RWPE2 (cell line): ENCODE measurements at regions not wholly inside any gene's neighbourhood (a gene's known extent, or its start where the extent isn't known, plus 50 kb on each side); places are given as distances from the start of the nearest gene placed in this dataset.

Source experiments
- ATAC-seq: fragments of 200-7000 bp; cut with Tn5 transposase; 3 replicates; pipeline ENCODE4 v1.9.1; 2021; ENCODE audit warnings: low read depth
- DNase-seq: peaks from one replicate; pipeline ENCODE4 v3.0.0-alpha.2; 2020; ENCODE audit warnings: low spot score
- H3K27ac ChIP-seq: fragments of 450-650 bp; 2 replicates; pipeline ENCODE4 v1.5.1; 2017; ENCODE audit warnings: mild to moderate bottlenecking; ENCODE audit not compliant: poor library complexity, severe bottlenecking
- H3K27me3 ChIP-seq: fragments of 250-450 bp; sonication (Bioruptor Pico); 2 replicates; pipeline ENCODE4 v1.5.1; 2021; ENCODE audit warnings: mild to moderate bottlenecking, moderate library complexity; ENCODE audit not compliant: insufficient read depth, poor library complexity, severe bottlenecking
- H3K36me3 ChIP-seq: fragments of 250-450 bp; sonication (Bioruptor Pico); 2 replicates; pipeline ENCODE4 v1.5.1; 2020; ENCODE audit warnings: low read depth, mild to moderate bottlenecking, moderate library complexity
- H3K4me1 ChIP-seq: fragments of 250-450 bp; sonication (Bioruptor Pico); 2 replicates; pipeline ENCODE4 v1.5.1; 2021; ENCODE audit warnings: mild to moderate bottlenecking, moderate library complexity; ENCODE audit not compliant: insufficient read depth, poor library complexity, severe bottlenecking
- H3K4me3 ChIP-seq: fragments of 250-450 bp; sonication (Bioruptor Pico); 2 replicates; pipeline ENCODE4 v1.5.1; 2021; ENCODE audit warnings: mild to moderate bottlenecking, moderate library complexity; ENCODE audit not compliant: severe bottlenecking
- H3K9me3 ChIP-seq: fragments of 250-450 bp; sonication (Bioruptor Pico); 2 replicates; pipeline ENCODE4 v1.5.1; 2021; ENCODE audit warnings: mild to moderate bottlenecking, moderate library complexity; ENCODE audit not compliant: severe bottlenecking
- TF ChIP-seq, protein P1 (sequence below): fragments of 450-650 bp; IDR thresholded peaks from one replicate; pipeline ENCODE4 v1.5.1; 2017; ENCODE audit warnings: mild to moderate bottlenecking, moderate library complexity; ENCODE audit not compliant: poor library complexity, severe bottlenecking

DNA sequence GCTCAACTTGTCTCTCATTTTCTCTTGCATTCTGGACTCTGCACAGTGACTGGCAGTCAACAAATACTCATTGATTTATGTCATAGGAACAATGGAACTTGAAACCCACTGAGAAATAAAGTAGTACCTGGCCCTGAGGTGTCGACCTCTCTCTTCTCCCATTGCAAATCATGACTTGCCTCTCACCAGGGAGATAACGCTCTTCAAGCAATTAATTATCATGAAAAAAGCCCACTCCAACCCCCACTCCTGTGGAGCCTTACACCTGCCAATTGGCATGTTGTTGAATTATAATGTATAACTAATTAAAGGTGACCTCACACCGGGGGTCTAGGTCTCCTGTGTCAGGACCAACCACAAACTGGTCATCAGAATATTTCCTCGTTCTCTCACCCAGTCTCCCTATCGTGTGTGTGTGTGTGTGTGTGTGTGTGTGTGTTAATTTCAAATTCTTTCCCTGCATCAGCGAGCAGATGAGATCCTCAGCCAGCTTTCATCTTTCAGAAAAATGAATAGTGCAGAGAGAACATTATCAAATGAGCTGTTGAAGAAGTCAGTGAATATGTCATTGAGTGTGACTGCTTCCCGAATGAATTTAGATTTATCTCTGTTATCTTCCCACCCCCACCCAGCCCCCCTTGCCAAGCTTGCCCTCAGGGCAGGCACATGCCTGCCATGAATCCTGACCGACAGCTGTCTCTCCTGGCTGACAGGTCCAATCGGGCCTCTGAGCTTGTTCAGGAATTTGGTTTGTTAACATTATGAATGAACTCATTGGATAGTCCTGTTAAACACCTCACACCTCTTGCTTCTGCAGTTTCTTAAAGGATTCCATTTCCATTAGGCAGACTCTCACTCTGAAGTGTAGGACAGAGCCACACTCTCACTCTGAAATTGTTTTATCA lies 357.4 kb downstream of the INSC start:
- no peak for DNase-seq

DNA sequence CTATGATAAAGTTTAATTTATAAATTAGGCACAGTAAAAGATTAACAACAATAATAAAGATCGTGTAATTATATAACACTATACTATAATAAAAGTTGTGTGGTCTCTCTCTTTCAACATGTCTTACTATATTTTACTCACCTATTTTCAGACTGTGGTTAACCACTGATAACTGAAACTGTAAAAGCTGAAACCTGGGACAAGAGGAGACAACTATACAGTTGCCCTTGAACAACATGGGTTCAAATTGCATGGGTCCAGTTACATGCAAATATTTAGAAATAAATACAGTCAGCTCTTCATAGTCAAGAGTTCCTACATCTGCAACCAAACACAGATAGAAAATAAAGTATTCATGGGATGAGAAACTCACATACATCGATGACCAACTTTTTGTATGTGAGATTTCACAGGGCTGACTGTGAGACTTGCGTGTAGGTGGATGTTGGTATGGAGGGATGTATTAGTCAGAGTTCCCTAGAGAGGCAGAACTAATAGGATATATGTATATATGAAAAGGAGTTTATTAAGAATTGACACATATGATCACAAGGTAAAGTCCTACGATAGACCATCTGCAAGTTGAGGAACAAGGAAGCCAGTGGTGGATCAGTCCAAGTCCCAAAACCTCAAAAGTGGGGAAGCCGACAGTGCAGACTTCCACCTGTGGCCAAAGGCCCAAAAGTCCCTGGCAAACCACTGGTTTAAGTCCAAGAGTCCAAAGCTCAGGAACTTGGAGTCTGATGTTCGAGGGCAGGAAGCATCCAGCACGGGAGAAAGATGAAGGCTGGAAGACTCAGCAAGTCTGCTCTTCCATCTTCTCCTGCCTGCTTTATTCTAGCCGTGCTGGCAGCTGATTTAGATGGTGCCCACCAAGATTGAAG lies 359.5 kb downstream of the INSC start:
- Histone ChIP-seq H3K27me3 (no peaks in the 10 kb centered on the region), H3K4me1 (no peaks in the 10 kb centered on the region), H3K9me3 (no peaks in the 10 kb centered on the region), H3K4me3 (no peak overlapping the region), H3K27ac (no peak overlapping the region), H3K36me3 (no peaks in the 10 kb centered on the region)
- ATAC-seq (no peak), DNase-seq (no peak)
- TF ChIP-seq, protein P1, sequence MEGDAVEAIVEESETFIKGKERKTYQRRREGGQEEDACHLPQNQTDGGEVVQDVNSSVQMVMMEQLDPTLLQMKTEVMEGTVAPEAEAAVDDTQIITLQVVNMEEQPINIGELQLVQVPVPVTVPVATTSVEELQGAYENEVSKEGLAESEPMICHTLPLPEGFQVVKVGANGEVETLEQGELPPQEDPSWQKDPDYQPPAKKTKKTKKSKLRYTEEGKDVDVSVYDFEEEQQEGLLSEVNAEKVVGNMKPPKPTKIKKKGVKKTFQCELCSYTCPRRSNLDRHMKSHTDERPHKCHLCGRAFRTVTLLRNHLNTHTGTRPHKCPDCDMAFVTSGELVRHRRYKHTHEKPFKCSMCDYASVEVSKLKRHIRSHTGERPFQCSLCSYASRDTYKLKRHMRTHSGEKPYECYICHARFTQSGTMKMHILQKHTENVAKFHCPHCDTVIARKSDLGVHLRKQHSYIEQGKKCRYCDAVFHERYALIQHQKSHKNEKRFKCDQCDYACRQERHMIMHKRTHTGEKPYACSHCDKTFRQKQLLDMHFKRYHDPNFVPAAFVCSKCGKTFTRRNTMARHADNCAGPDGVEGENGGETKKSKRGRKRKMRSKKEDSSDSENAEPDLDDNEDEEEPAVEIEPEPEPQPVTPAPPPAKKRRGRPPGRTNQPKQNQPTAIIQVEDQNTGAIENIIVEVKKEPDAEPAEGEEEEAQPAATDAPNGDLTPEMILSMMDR, result no peak

More for the DNA sequence above, 357.4 kb downstream of the INSC start:
- H3K9me3 ChIP-seq, result no peaks in the 10 kb centered on the region
- no peaks in the 10 kb centered on the region for H3K36me3 ChIP-seq
- TF ChIP-seq, protein P1, result no peak
- no peak for ATAC-seq
- no peak overlapping the region for H3K4me3 ChIP-seq
- H3K4me1 ChIP-seq, result no peaks in the 10 kb centered on the region
- H3K27ac ChIP-seq, result no peak overlapping the region
- no peaks in the 10 kb centered on the region for H3K27me3 ChIP-seq

DNA sequence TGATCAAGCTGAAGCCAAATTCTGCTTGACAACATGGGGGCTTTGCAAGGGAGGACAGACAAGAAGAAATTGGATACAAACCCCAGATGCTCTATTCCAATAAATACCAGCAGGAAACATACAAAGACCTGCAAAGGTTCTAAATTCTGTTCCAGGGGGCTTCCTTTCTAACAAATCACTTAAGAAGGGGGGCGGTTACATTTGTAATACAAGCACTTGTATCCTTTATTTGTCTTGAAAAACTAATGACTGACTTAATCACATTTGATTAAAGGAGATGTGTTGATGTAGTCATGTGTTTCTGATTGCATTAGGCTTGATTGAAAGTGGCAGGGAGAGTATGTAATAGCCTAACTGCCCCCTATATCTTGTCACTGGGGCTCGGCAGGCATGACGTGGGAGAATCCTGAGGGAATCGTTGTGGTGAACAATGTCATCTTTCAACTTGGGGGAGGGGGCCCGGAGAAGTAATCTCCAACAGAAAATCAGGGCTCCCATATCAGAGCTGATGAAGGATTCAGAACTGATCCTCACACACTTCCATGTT lies 361.7 kb downstream of the INSC start:
- H3K4me3 ChIP-seq, result no peak overlapping the region
- no peak overlapping the region for H3K27ac ChIP-seq
- H3K27me3 ChIP-seq, result no peaks in the 10 kb centered on the region
- no peaks in the 10 kb centered on the region for H3K4me1 ChIP-seq
- H3K9me3 ChIP-seq, result no peaks in the 10 kb centered on the region
- DNase-seq (no peak), ATAC-seq (no peak)
- TF ChIP-seq, protein P1, result no peak
- no peaks in the 10 kb centered on the region for H3K36me3 ChIP-seq

DNA sequence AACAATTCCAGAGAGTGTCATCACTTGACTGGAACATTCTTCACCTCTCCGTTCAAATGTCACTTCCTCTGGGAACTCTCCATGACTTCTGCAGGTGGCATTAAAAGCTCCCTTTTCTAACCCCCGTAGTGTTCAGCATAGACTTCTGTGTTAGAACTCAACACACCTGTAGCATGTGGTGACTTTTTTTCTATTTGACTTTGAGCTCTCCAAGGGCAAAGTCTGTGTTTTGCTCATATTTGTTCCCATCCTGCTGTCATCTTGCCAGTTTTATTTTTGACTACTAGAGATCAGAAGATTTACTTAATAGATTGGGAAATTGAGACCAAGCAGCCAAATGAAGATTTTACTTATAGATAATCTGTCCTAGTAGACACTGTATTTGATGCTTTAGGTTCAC lies 367.1 kb downstream of the INSC start:
- TF ChIP-seq, protein P1, result no peak
- Histone ChIP-seq H3K36me3 (no peaks in the 10 kb centered on the region), H3K27ac (no peak overlapping the region), H3K27me3 (no peaks in the 10 kb centered on the region), H3K9me3 (no peaks in the 10 kb centered on the region), H3K4me1 (no peaks in the 10 kb centered on the region), H3K4me3 (no peak overlapping the region)
- ATAC-seq, result no peak
- no peak for DNase-seq
